MM.1S (cell line): ENCODE measurements at regions not wholly inside any gene's neighbourhood (a gene's known extent, or its start where the extent isn't known, plus 50 kb on each side); places are given as distances from the start of the nearest gene placed in this dataset.

Experiments
- EZH2 ChIP-seq: fragments of 300-600 bp; sonication (generic); optimal IDR thresholded peaks from 2 replicates; pipeline ENCODE3; 2017; ENCODE audit warnings: low read depth, mild to moderate bottlenecking, antibody characterized with exemption, low read length, mixed read lengths
- EZH2phosphoT487 ChIP-seq: fragments of 300-600 bp; sonication (generic); IDR thresholded peaks from 2 replicates; pipeline ENCODE4 v1.6.1; 2018; ENCODE audit warnings: antibody characterized with exemption, low read length
- TF ChIP-seq, protein P1 (sequence below): fragments of 300-600 bp; sonication (generic); IDR thresholded peaks from 2 replicates; pipeline ENCODE4 v1.5.1; 2016; ENCODE audit warnings: antibody characterized with exemption, low read length, mixed read lengths

DNA sequence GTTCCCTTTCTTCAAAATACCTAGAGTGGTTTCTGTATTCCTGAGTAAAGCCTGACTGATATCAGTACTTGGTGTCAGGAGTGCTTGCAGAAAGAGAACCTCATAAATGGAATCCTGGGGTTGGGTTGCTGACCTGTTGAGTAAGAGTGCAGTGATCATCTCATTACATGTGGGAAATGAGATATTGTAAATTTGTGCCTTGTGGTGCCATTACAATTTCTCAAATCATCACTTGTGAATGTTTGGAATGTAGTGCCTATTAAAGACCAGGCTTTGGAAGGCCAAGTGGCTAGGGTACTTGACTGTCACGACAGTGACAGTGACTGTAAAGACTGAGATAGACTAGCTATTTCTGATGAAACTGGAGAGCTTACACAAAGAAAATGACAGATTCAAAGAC lies 176.7 kb upstream of the CTTNBP2NL start:
- TF ChIP-seq, protein P1, sequence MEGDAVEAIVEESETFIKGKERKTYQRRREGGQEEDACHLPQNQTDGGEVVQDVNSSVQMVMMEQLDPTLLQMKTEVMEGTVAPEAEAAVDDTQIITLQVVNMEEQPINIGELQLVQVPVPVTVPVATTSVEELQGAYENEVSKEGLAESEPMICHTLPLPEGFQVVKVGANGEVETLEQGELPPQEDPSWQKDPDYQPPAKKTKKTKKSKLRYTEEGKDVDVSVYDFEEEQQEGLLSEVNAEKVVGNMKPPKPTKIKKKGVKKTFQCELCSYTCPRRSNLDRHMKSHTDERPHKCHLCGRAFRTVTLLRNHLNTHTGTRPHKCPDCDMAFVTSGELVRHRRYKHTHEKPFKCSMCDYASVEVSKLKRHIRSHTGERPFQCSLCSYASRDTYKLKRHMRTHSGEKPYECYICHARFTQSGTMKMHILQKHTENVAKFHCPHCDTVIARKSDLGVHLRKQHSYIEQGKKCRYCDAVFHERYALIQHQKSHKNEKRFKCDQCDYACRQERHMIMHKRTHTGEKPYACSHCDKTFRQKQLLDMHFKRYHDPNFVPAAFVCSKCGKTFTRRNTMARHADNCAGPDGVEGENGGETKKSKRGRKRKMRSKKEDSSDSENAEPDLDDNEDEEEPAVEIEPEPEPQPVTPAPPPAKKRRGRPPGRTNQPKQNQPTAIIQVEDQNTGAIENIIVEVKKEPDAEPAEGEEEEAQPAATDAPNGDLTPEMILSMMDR, result no peak
- TF ChIP-seq EZH2 (no peak), EZH2phosphoT487 (no peak)
